ENCODE measurements at regions not wholly inside any gene's neighbourhood (a gene's known extent, or its start where the extent isn't known, plus 50 kb on each side); places are given as distances from the start of the nearest gene placed in this dataset.

- DNase-seq (no peak), ATAC-seq (no peak)
- Mint-ChIP-seq H3K27ac (no peak overlapping the region), H3K9me3 (ENCODE audit: low read depth) (no peaks in the 10 kb centered on the region), H3K4me3 (no peak overlapping the region), H3K4me1 (no peaks in the 10 kb centered on the region), H3K36me3 (ENCODE audit: low read depth) (no peaks in the 10 kb centered on the region), H3K27me3 (peaks cover 2% of the 10 kb centered on the region)
- POLR2A ChIA-PET, result no interaction called here
- intact Hi-C loops (cut with DNase I, micrococcal nuclease), result no loop called here
- CTCF ChIA-PET, result no interaction called here
Measured at GRCh38 chr5:173455599-173455957, 127.4 kb upstream of the STC2 start.

GRCh38 chr5:173454736-173455598, 126.8 kb upstream of the STC2 start:
- no peak overlapping the region for H3K4me3 Mint-ChIP-seq
- H3K27ac Mint-ChIP-seq, result no peak overlapping the region
- H3K4me1 Mint-ChIP-seq, result no peaks in the 10 kb centered on the region
- DNase-seq (no peak), ATAC-seq (no peak)
- H3K36me3 Mint-ChIP-seq (ENCODE audit: low read depth), result no peaks in the 10 kb centered on the region
- ChIA-PET POLR2A (no interaction called here), CTCF (no interaction called here)
- H3K27me3 Mint-ChIP-seq, result peaks cover 2% of the 10 kb centered on the region
- no peaks in the 10 kb centered on the region for H3K9me3 Mint-ChIP-seq (ENCODE audit: low read depth)
- intact Hi-C loops (cut with DNase I, micrococcal nuclease), result loop anchor here in 1 of 2 experiments (5.0 kb wide), 1 partner anchor 117 kb away; no protein-coding TSS in a partner anchor

DNA sequence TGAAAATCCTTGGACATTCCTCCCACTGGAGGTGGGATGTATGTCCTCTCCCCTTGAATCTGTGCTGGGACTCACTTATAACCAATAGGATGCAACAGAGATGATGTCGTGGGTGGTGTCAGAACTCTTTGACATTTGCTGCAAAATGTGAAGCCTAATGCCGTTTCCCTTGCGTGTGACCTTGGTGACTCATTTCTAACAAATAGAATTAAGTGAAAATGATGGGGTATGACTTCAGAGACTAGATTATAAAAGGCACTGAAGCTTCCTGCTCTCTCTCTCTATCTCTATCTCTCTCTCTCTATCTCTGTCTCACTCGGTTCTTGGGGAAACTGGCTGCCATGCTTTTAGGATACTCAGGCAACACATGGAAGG, 126.1 kb upstream of the STC2 start:
- ChIA-PET POLR2A (no interaction called here), CTCF (no interaction called here)
- H3K4me3 Mint-ChIP-seq, result no peak overlapping the region
- H3K36me3 Mint-ChIP-seq (ENCODE audit: low read depth), result no peaks in the 10 kb centered on the region
- H3K27me3 Mint-ChIP-seq, result peaks cover 2% of the 10 kb centered on the region
- H3K9me3 Mint-ChIP-seq (ENCODE audit: low read depth), result no peaks in the 10 kb centered on the region
- H3K27ac Mint-ChIP-seq, result no peak overlapping the region
- no peaks in the 10 kb centered on the region for H3K4me1 Mint-ChIP-seq
- ATAC-seq (no peak), DNase-seq (no peak)
- intact Hi-C loops (cut with DNase I, micrococcal nuclease), result loop anchor here in 1 of 2 experiments (5.0 kb wide), 1 partner anchor 118 kb away; no protein-coding TSS in a partner anchor

DNA sequence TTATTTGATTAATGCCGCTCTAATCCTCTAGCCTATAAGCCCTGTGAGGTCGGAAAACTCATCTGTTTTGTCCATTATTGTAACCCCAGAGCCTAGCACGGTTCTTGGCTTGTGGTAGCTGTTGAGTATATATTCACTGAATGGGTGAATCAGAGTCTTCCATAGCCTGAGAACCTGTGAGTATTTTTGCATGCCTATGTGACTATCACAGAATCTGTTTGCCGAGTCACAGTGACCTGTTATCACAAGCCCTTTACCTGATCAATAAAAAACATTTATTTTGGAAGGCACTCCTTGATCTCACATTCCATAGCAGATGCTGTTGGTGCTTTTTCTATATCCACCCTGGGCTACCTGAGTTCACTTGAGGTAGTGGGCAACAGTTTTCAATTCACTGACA, 125.0 kb upstream of the STC2 start:
- POLR2A ChIA-PET, result no interaction called here
- Mint-ChIP-seq H3K27me3 (peaks cover 2% of the 10 kb centered on the region), H3K4me3 (no peak overlapping the region), H3K4me1 (no peaks in the 10 kb centered on the region), H3K9me3 (ENCODE audit: low read depth) (no peaks in the 10 kb centered on the region), H3K27ac (no peak overlapping the region), H3K36me3 (ENCODE audit: low read depth) (no peaks in the 10 kb centered on the region)
- ATAC-seq (no peak), DNase-seq (no peak)
- CTCF ChIA-PET, result interaction anchor here (1.0 to 1.1 kb wide), 2 partner anchors 12 to 16 kb away, joined by 3 to 4 read pairs; no protein-coding TSS in a partner anchor
- intact Hi-C loops (cut with DNase I, micrococcal nuclease), result loop anchor here in 1 of 2 experiments (5.0 kb wide), 1 partner anchor 119 kb away; no protein-coding TSS in a partner anchor

GRCh38 chr5:173452119-173452905, 124.1 kb upstream of the STC2 start:
- intact Hi-C loops (cut with DNase I, micrococcal nuclease), result loop anchor here in 1 of 2 experiments (5.0 kb wide), 1 partner anchor 120 kb away; no protein-coding TSS in a partner anchor
- DNase-seq (no peak), ATAC-seq (no peak)
- CTCF ChIA-PET, result interaction anchor here (0.5 to 1.1 kb wide), 4 partner anchors 11 to 296 kb away, joined by 3 to 4 read pairs (median 3); no protein-coding TSS in a partner anchor
- Mint-ChIP-seq H3K4me3 (no peak overlapping the region), H3K27ac (no peak overlapping the region), H3K36me3 (ENCODE audit: low read depth) (no peaks in the 10 kb centered on the region), H3K4me1 (no peaks in the 10 kb centered on the region), H3K27me3 (peaks cover 2% of the 10 kb centered on the region), H3K9me3 (ENCODE audit: low read depth) (no peaks in the 10 kb centered on the region)
- POLR2A ChIA-PET, result no interaction called here

DNA sequence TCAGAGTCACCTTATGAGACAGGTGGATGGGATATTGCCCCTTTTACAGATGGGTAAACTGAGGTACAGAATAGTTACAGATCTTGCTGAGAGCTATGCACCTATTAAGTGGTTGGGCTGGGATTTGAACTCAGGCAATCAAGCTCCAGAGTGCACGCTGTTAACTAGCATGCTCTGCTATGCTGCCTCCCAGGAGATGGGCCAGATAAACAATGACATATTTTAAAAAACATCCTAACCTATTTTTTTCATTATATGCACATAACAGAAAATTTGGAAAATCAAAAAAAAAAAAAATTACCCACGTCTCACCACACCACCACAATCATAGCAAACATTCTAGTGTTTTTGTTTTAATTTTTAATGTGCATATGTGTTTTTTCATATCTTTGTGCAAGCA, 123.4 kb upstream of the STC2 start:
- ChIA-PET CTCF (interaction anchor here (0.5 kb wide), 1 partner anchor 295 kb away, joined by 3 read pairs; no protein-coding TSS in a partner anchor), POLR2A (no interaction called here)
- no peak overlapping the region for H3K27ac Mint-ChIP-seq
- ATAC-seq (no peak), DNase-seq (no peak)
- no peak overlapping the region for H3K4me3 Mint-ChIP-seq
- H3K4me1 Mint-ChIP-seq, result no peaks in the 10 kb centered on the region
- no peaks in the 10 kb centered on the region for H3K36me3 Mint-ChIP-seq (ENCODE audit: low read depth)
- H3K9me3 Mint-ChIP-seq (ENCODE audit: low read depth), result no peaks in the 10 kb centered on the region
- intact Hi-C loops (cut with DNase I, micrococcal nuclease), result loop anchor here in 1 of 2 experiments (5.0 kb wide), 1 partner anchor 121 kb away; no protein-coding TSS in a partner anchor
- H3K27me3 Mint-ChIP-seq, result peaks cover 2% of the 10 kb centered on the region

- no peak for ATAC-seq
- H3K4me1 Mint-ChIP-seq, result no peaks in the 10 kb centered on the region
Measured at GRCh38 chr5:173451031-173451430, 122.8 kb upstream of the STC2 start.

GRCh38 chr5:173450188-173450587, 122.0 kb upstream of the STC2 start:
- ATAC-seq (no peak), DNase-seq (no peak)
- no peaks in the 10 kb centered on the region for H3K27me3 Mint-ChIP-seq
- no peaks in the 10 kb centered on the region for H3K36me3 Mint-ChIP-seq (ENCODE audit: low read depth)
- intact Hi-C loops (cut with DNase I, micrococcal nuclease), result loop anchor here in 1 of 2 experiments (5.0 kb wide), 1 partner anchor 122 kb away; no protein-coding TSS in a partner anchor
- H3K4me1 Mint-ChIP-seq, result no peaks in the 10 kb centered on the region
- POLR2A ChIA-PET, result no interaction called here
- H3K9me3 Mint-ChIP-seq (ENCODE audit: low read depth), result no peaks in the 10 kb centered on the region
- CTCF ChIA-PET, result interaction anchor here (0.6 to 1.0 kb wide), 2 partner anchors 12 to 81 kb away, joined by 3 read pairs; no protein-coding TSS in a partner anchor
- no peak overlapping the region for H3K27ac Mint-ChIP-seq
- no peak overlapping the region for H3K4me3 Mint-ChIP-seq

More at GRCh38 chr5:173451031-173451430, 122.8 kb upstream of the STC2 start:
- Mint-ChIP-seq H3K9me3 (ENCODE audit: low read depth) (no peaks in the 10 kb centered on the region), H3K36me3 (ENCODE audit: low read depth) (no peaks in the 10 kb centered on the region), H3K4me3 (no peak overlapping the region), H3K27me3 (peaks cover 1% of the 10 kb centered on the region), H3K27ac (no peak overlapping the region)
- CTCF ChIA-PET, result interaction anchor here (0.6 to 1.0 kb wide), 2 partner anchors 11 to 81 kb away, joined by 3 read pairs; no protein-coding TSS in a partner anchor
- peak; percentile 24 for DNase-seq
- intact Hi-C loops (cut with DNase I, micrococcal nuclease), result loop anchor here in 1 of 2 experiments (5.0 kb wide), 1 partner anchor 121 kb away; no protein-coding TSS in a partner anchor
- POLR2A ChIA-PET, result no interaction called here

GRCh38 chr5:173448856-173449255, 120.6 kb upstream of the STC2 start:
- DNase-seq (no peak), ATAC-seq (no peak)
- CTCF ChIA-PET, result no interaction called here
- no peak overlapping the region for H3K27ac Mint-ChIP-seq
- POLR2A ChIA-PET, result no interaction called here
- H3K4me3 Mint-ChIP-seq, result no peak overlapping the region
- H3K36me3 Mint-ChIP-seq (ENCODE audit: low read depth), result no peaks in the 10 kb centered on the region
- H3K9me3 Mint-ChIP-seq (ENCODE audit: low read depth), result no peaks in the 10 kb centered on the region
- no peaks in the 10 kb centered on the region for H3K4me1 Mint-ChIP-seq
- intact Hi-C loops (cut with DNase I, micrococcal nuclease), result no loop called here
- no peaks in the 10 kb centered on the region for H3K27me3 Mint-ChIP-seq

DNA sequence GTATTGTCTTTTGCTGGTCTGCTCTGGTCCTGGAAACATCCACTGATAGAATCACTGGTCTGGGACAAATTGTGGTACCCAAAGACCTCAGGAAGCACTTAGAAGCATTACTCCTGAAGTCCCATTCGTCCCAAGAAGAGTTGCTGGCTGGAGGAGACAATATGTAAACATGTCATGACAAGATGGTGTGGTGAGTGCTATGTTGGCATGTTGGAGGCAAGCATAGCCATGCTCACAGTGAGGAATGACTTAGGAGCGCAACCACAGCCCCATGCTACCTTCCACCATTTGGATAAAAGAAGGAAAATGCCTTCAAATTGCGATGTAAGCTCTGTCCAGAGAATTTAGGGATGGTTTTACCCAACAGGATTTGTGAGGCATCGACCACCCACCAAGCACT, 115.8 kb upstream of the STC2 start:
- Mint-ChIP-seq H3K36me3 (ENCODE audit: low read depth) (no peaks in the 10 kb centered on the region), H3K4me1 (no peaks in the 10 kb centered on the region), H3K9me3 (ENCODE audit: low read depth) (no peaks in the 10 kb centered on the region), H3K27me3 (peaks cover 5% of the 10 kb centered on the region), H3K27ac (no peak overlapping the region), H3K4me3 (no peak overlapping the region)
- CTCF ChIA-PET, result no interaction called here
- intact Hi-C loops (cut with DNase I, micrococcal nuclease), result no loop called here
- DNase-seq (no peak), ATAC-seq (no peak)
- POLR2A ChIA-PET, result no interaction called here

GRCh38 chr5:173441053-173441628, 112.9 kb upstream of the STC2 start:
- intact Hi-C loops (cut with DNase I, micrococcal nuclease), result no loop called here
- H3K27me3 Mint-ChIP-seq, result peaks cover 7% of the 10 kb centered on the region
- no peaks in the 10 kb centered on the region for H3K36me3 Mint-ChIP-seq (ENCODE audit: low read depth)

More at GRCh38 chr5:173441053-173441628, 112.9 kb upstream of the STC2 start:
- no peak overlapping the region for H3K4me3 Mint-ChIP-seq
- POLR2A ChIA-PET, result no interaction called here
- no peak overlapping the region for H3K27ac Mint-ChIP-seq
- ATAC-seq (no peak), DNase-seq (no peak)
- CTCF ChIA-PET, result interaction anchor here (1.0 to 1.2 kb wide), 2 partner anchors 12 to 20 kb away, joined by 3 read pairs; no protein-coding TSS in a partner anchor
- H3K4me1 Mint-ChIP-seq, result no peaks in the 10 kb centered on the region
- H3K9me3 Mint-ChIP-seq (ENCODE audit: low read depth), result no peaks in the 10 kb centered on the region
